ENCODE measurements at regions not wholly inside any gene's neighbourhood (a gene's known extent, or its start where the extent isn't known, plus 50 kb on each side); places are given as distances from the start of the nearest gene placed in this dataset.

DNA sequence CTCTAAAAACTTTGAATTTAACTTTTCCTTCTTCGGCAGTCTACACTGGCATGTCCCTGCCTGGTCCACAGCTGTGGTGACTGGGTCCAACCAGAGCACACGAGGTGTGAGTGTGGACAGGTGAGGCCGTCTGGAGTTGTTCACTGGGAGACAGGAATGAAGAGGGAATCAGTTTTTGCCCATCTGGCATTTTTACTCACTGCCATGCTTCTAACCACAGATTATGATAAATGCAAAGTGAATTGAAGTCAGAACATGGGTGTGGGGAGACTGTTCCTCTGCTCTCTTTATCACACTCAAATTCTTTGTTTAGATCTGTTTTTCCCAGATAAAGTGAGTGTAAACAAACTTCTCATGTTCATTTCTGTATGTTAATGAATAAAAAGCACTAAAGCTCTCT lies 54.7 kb upstream of the PIEZO2 start:
- TF ChIP-seq, protein P1, sequence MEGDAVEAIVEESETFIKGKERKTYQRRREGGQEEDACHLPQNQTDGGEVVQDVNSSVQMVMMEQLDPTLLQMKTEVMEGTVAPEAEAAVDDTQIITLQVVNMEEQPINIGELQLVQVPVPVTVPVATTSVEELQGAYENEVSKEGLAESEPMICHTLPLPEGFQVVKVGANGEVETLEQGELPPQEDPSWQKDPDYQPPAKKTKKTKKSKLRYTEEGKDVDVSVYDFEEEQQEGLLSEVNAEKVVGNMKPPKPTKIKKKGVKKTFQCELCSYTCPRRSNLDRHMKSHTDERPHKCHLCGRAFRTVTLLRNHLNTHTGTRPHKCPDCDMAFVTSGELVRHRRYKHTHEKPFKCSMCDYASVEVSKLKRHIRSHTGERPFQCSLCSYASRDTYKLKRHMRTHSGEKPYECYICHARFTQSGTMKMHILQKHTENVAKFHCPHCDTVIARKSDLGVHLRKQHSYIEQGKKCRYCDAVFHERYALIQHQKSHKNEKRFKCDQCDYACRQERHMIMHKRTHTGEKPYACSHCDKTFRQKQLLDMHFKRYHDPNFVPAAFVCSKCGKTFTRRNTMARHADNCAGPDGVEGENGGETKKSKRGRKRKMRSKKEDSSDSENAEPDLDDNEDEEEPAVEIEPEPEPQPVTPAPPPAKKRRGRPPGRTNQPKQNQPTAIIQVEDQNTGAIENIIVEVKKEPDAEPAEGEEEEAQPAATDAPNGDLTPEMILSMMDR (conservative IDR thresholded peaks at IDR 0.05), result no peak
- TF ChIP-seq ZFX (IDR thresholded peaks at IDR 0.05), result no peak
